ENCODE measurements at regions not wholly inside any gene's neighbourhood (a gene's known extent, or its start where the extent isn't known, plus 50 kb on each side); places are given as distances from the start of the nearest gene placed in this dataset.

GRCh38 chr4:33628296-33628695 is 2616.0 kb downstream of the ARAP2 start:
- no peak for TF ChIP-seq OSR1 (CRISPR knock-in tag; IDR thresholded peaks at IDR 0.05)
- TF ChIP-seq PATZ1 (CRISPR knock-in tag; IDR thresholded peaks at IDR 0.05; ENCODE audit: borderline replicate concordance): no peak
- TF ChIP-seq ZFP30 (CRISPR knock-in tag; IDR thresholded peaks at IDR 0.05): no peak
- no peak for TF ChIP-seq RARB (CRISPR knock-in tag; IDR thresholded peaks at IDR 0.05)
- no peak for TF ChIP-seq ARNTL (CRISPR knock-in tag; IDR thresholded peaks at IDR 0.05; ENCODE audit: borderline replicate concordance, low read depth)
- no peak for TF ChIP-seq PPARA (CRISPR knock-in tag; IDR thresholded peaks at IDR 0.05; ENCODE audit: borderline replicate concordance)
- TF ChIP-seq CSRNP3 (CRISPR knock-in tag; IDR thresholded peaks at IDR 0.05): no peak

All from SK-N-SH treated with all-trans-retinoic acid at 6 μM for 48 hours (cell line).